ENCODE measurements at regions not wholly inside any gene's neighbourhood (a gene's known extent, or its start where the extent isn't known, plus 50 kb on each side); places are given as distances from the start of the nearest gene placed in this dataset.

- TF ChIP-seq CTCF (IDR thresholded peaks at IDR 0.05; ENCODE audit: low read depth, low read length, poor library complexity, severe bottlenecking): no peak
- no peak for TF ChIP-seq EZH2phosphoT487 (IDR thresholded peaks at IDR 0.05; ENCODE audit: borderline replicate concordance, low read length)
Measured at GRCh38 chr11:116037861-116038260, 533.6 kb upstream of the CADM1 start.

All from DOHH2 (cell line).